SK-N-SH treated with all-trans-retinoic acid at 6 μM for 48 hours (cell line): ENCODE measurements at regions not wholly inside any gene's neighbourhood (a gene's known extent, or its start where the extent isn't known, plus 50 kb on each side); places are given as distances from the start of the nearest gene placed in this dataset.

Experiments
- ATAC-seq: fragments of 200-7000 bp; cut with Tn5 transposase; 3 replicates; pipeline ENCODE4 v1.9.1; 2020; ENCODE audit warnings: mild to moderate bottlenecking, moderate library complexity
- ARNTL ChIP-seq: fragments of 450-650 bp; formaldehyde crosslinking; IDR thresholded peaks from 2 replicates; pipeline ENCODE4 v1.5.0; 2020; ENCODE audit warnings: low read depth, mild to moderate bottlenecking, moderate library complexity, borderline replicate concordance
- BACH2 ChIP-seq: fragments of 250-450 bp; sonication (Bioruptor Pico); IDR thresholded peaks from 2 replicates; pipeline ENCODE4 v1.9.0; 2021; ENCODE audit warnings: mild to moderate bottlenecking, borderline replicate concordance
- CREB5 ChIP-seq: fragments of 250-450 bp; sonication (Bioruptor Pico); IDR thresholded peaks from 2 replicates; pipeline ENCODE4 v1.5.1; 2020; ENCODE audit warnings: low read depth, mild to moderate bottlenecking, moderate library complexity
- CSDC2 ChIP-seq: fragments of 250-450 bp; sonication (Bioruptor Pico); IDR thresholded peaks from 2 replicates; pipeline ENCODE4 v1.5.0; 2020; ENCODE audit warnings: mild to moderate bottlenecking, moderate library complexity
- CSRNP3 ChIP-seq: fragments of 250-450 bp; sonication (Bioruptor Pico); IDR thresholded peaks from 2 replicates; pipeline ENCODE4 v1.5.1; 2021; ENCODE audit warnings: mild to moderate bottlenecking, moderate library complexity
- GLIS3 ChIP-seq: fragments of 250-450 bp; sonication (Bioruptor Pico); IDR thresholded peaks from 2 replicates; pipeline ENCODE4 v1.5.0; 2020; ENCODE audit warnings: mild to moderate bottlenecking, moderate library complexity
- ISL1 ChIP-seq: fragments of 250-450 bp; sonication (Bioruptor Pico); IDR thresholded peaks from 2 replicates; pipeline ENCODE4 v2.1.2; 2022; ENCODE audit warnings: mild to moderate bottlenecking, moderate library complexity
- OSR1 ChIP-seq: fragments of 250-450 bp; sonication (Bioruptor Pico); IDR thresholded peaks from 2 replicates; pipeline ENCODE4 v1.8.0; 2022; ENCODE audit warnings: moderate library complexity, mild to moderate bottlenecking, inconsistent platforms
- PATZ1 ChIP-seq: fragments of 250-450 bp; sonication (Bioruptor Pico); IDR thresholded peaks from 2 replicates; pipeline ENCODE4 v1.8.0; 2020; ENCODE audit warnings: mild to moderate bottlenecking, moderate library complexity, borderline replicate concordance
- POU6F1 ChIP-seq: fragments of 250-450 bp; sonication (Bioruptor Pico); IDR thresholded peaks from 2 replicates; pipeline ENCODE4 v1.8.0; 2021; ENCODE audit warnings: low read depth, mild to moderate bottlenecking, moderate library complexity, borderline replicate concordance
- PPARA ChIP-seq: fragments of 250-450 bp; sonication (Bioruptor Pico); IDR thresholded peaks from 2 replicates; pipeline ENCODE4 v1.5.0; 2020; ENCODE audit warnings: mild to moderate bottlenecking, borderline replicate concordance
- RARB ChIP-seq: fragments of 250-450 bp; sonication (Bioruptor Pico); IDR thresholded peaks from 2 replicates; pipeline ENCODE4 v1.8.0; 2021; ENCODE audit warnings: mild to moderate bottlenecking, moderate library complexity
- SNAI2 ChIP-seq: fragments of 250-450 bp; sonication (Bioruptor Pico); IDR thresholded peaks from 2 replicates; pipeline ENCODE4 v1.5.0; 2020; ENCODE audit warnings: mild to moderate bottlenecking, moderate library complexity
- TCF4 ChIP-seq: fragments of 250-450 bp; sonication (Bioruptor Pico); IDR thresholded peaks from 2 replicates; pipeline ENCODE4 v1.8.0; 2021; ENCODE audit warnings: mild to moderate bottlenecking, moderate library complexity, borderline replicate concordance
- TOX ChIP-seq: fragments of 250-450 bp; sonication (Bioruptor Pico); IDR thresholded peaks from 2 replicates; pipeline ENCODE4 v1.8.0; 2021; ENCODE audit warnings: mild to moderate bottlenecking, moderate library complexity, borderline replicate concordance
- TSHZ2 ChIP-seq: fragments of 250-450 bp; sonication (Bioruptor Pico); IDR thresholded peaks from 2 replicates; pipeline ENCODE4 v1.5.0; 2020; ENCODE audit warnings: mild to moderate bottlenecking, moderate library complexity
- ZC3H10 ChIP-seq: fragments of 250-450 bp; sonication (Bioruptor Pico); IDR thresholded peaks from 2 replicates; pipeline ENCODE4 v1.5.1; 2021; ENCODE audit warnings: mild to moderate bottlenecking, moderate library complexity
- ZFP3 ChIP-seq: fragments of 250-450 bp; sonication (Bioruptor Pico); IDR thresholded peaks from 2 replicates; pipeline ENCODE4 v1.5.0; 2020; ENCODE audit warnings: mild to moderate bottlenecking, moderate library complexity
- ZFP30 ChIP-seq: fragments of 450-650 bp; formaldehyde crosslinking; IDR thresholded peaks from 2 replicates; pipeline ENCODE4 v1.5.0; 2022; ENCODE audit warnings: mild to moderate bottlenecking, moderate library complexity
- ZNF565 ChIP-seq: fragments of 450-650 bp; formaldehyde crosslinking; conservative IDR thresholded peaks from 2 replicates; pipeline ENCODE4 v1.5.0; 2020; ENCODE audit warnings: low read depth, mild to moderate bottlenecking, moderate library complexity

- no peak for ATAC-seq
- no peak for TF ChIP-seq CSDC2
- no peak for TF ChIP-seq TCF4 (CRISPR knock-in tag)
- no peak for TF ChIP-seq PPARA (CRISPR knock-in tag)
These were observed 68.9 kb upstream of the FAM47B start for GRCh38 chrX:34873500-34874225.

GRCh38 chrX:34874763-34875162 is 67.8 kb upstream of the FAM47B start:
- no peak for ATAC-seq
- TF ChIP-seq ZFP3 = no peak
- TF ChIP-seq RARB (CRISPR knock-in tag) = no peak
- TF ChIP-seq ZNF565 (CRISPR knock-in tag) = no peak
- no peak for TF ChIP-seq TOX (CRISPR knock-in tag)
- TF ChIP-seq ZC3H10 (CRISPR knock-in tag) = no peak
- no peak for TF ChIP-seq OSR1 (CRISPR knock-in tag)
- no peak for TF ChIP-seq ARNTL (CRISPR knock-in tag)
- TF ChIP-seq CREB5 = no peak
- TF ChIP-seq SNAI2 (CRISPR knock-in tag) = no peak
- no peak for TF ChIP-seq ZFP30
- TF ChIP-seq BACH2 = no peak
- TF ChIP-seq GLIS3 (CRISPR knock-in tag) = no peak
- TF ChIP-seq CSRNP3 (CRISPR knock-in tag) = no peak
- no peak for TF ChIP-seq PPARA (CRISPR knock-in tag)
- no peak for TF ChIP-seq TSHZ2 (CRISPR knock-in tag)
- TF ChIP-seq TCF4 (CRISPR knock-in tag) = no peak
- no peak for TF ChIP-seq ISL1
- no peak for TF ChIP-seq PATZ1 (CRISPR knock-in tag)

- no peak for ATAC-seq
These were observed 67.4 kb upstream of the FAM47B start for GRCh38 chrX:34875204-34875603.

More at GRCh38 chrX:34875204-34875603, 67.4 kb upstream of the FAM47B start:
- TF ChIP-seq CSRNP3 (CRISPR knock-in tag) (no peak), POU6F1 (CRISPR knock-in tag) (no peak), ZFP3 (no peak), ISL1 (no peak), CREB5 (no peak), ZNF565 (CRISPR knock-in tag) (no peak), SNAI2 (CRISPR knock-in tag) (no peak), BACH2 (no peak), RARB (CRISPR knock-in tag) (no peak), ZFP30 (no peak)
